Muscle of back (tissue), 3 donors: ENCODE measurements at regions not wholly inside any gene's neighbourhood (a gene's known extent, or its start where the extent isn't known, plus 50 kb on each side); places are given as distances from the start of the nearest gene placed in this dataset.
A peak's percentile ranks its signal among the peaks of the same experiment; 100 is the strongest.

Source experiments
- DNase-seq, 3 donors: peaks; one replicate each; pipeline versions ENCODE4 v3.0.0 to v3.0.0-alpha.2; 2013

- no peak for DNase-seq
These were observed 96.1 kb downstream of the PDGFA start for GRCh38 chr7:423312-424260.

GRCh38 chr7:424301-424935, 95.2 kb downstream of the PDGFA start:
- DNase-seq = no peak

- DNase-seq = peak in 1 of 3 donors; percentile 49
These were observed 94.5 kb downstream of the PDGFA start for GRCh38 chr7:424961-425793.

- DNase-seq = no peak
These were observed 93.9 kb downstream of the PDGFA start for GRCh38 chr7:425794-426188.

- DNase-seq = no peak
These were observed 93.1 kb downstream of the PDGFA start for GRCh38 chr7:426510-426909.

GRCh38 chr7:427506-428103, 92.0 kb downstream of the PDGFA start:
- no peak for DNase-seq

GRCh38 chr7:428387-428786, 91.3 kb downstream of the PDGFA start:
- no peak for DNase-seq

GRCh38 chr7:428927-429827, 90.5 kb downstream of the PDGFA start:
- DNase-seq = no peak

- DNase-seq = no peak
These were observed 89.8 kb downstream of the PDGFA start for GRCh38 chr7:429828-430180.

- no peak for DNase-seq
These were observed 88.6 kb downstream of the PDGFA start for GRCh38 chr7:431041-431440.

- DNase-seq = peak in 1 of 3 donors; percentile 42
These were observed 88.0 kb downstream of the PDGFA start for GRCh38 chr7:431658-432111.

- no peak for DNase-seq
These were observed 87.4 kb downstream of the PDGFA start for GRCh38 chr7:432256-432655.

GRCh38 chr7:432933-433332, 86.7 kb downstream of the PDGFA start:
- DNase-seq = no peak

GRCh38 chr7:433558-433957, 86.1 kb downstream of the PDGFA start:
- DNase-seq = no peak

- DNase-seq = peak in 1 of 3 donors; percentile 50
These were observed 84.6 kb downstream of the PDGFA start for GRCh38 chr7:434891-435629.

- peak in 1 of 3 donors; percentile 79 for DNase-seq
These were observed 83.8 kb downstream of the PDGFA start for GRCh38 chr7:435630-436366.

GRCh38 chr7:436367-437128, 83.1 kb downstream of the PDGFA start:
- DNase-seq = no peak
